ENCODE measurements at regions not wholly inside any gene's neighbourhood (a gene's known extent, or its start where the extent isn't known, plus 50 kb on each side); places are given as distances from the start of the nearest gene placed in this dataset.

DNA sequence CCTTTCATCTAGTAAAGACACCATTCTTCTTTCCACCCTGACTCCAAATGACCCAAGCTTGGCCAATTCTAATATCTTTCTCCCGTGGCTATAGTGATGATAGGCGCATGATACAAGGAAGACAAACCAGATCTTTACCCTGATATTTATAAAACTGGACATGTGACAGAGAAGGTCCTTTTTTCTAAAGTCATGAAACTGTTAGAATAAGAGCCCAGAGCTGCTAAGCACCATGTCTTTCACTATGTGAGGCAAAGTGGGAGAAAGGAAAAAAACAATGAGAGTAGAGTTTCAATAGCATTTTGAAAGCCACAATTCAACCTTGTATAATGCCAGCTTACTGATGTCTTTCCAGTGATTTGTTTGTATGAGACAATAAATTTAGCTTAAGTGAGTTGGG lies 212.4 kb downstream of the RASSF9 start:
- TF ChIP-seq, protein P1, sequence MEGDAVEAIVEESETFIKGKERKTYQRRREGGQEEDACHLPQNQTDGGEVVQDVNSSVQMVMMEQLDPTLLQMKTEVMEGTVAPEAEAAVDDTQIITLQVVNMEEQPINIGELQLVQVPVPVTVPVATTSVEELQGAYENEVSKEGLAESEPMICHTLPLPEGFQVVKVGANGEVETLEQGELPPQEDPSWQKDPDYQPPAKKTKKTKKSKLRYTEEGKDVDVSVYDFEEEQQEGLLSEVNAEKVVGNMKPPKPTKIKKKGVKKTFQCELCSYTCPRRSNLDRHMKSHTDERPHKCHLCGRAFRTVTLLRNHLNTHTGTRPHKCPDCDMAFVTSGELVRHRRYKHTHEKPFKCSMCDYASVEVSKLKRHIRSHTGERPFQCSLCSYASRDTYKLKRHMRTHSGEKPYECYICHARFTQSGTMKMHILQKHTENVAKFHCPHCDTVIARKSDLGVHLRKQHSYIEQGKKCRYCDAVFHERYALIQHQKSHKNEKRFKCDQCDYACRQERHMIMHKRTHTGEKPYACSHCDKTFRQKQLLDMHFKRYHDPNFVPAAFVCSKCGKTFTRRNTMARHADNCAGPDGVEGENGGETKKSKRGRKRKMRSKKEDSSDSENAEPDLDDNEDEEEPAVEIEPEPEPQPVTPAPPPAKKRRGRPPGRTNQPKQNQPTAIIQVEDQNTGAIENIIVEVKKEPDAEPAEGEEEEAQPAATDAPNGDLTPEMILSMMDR (IDR thresholded peaks at IDR 0.05): no peak
- TF ChIP-seq, protein P2, sequence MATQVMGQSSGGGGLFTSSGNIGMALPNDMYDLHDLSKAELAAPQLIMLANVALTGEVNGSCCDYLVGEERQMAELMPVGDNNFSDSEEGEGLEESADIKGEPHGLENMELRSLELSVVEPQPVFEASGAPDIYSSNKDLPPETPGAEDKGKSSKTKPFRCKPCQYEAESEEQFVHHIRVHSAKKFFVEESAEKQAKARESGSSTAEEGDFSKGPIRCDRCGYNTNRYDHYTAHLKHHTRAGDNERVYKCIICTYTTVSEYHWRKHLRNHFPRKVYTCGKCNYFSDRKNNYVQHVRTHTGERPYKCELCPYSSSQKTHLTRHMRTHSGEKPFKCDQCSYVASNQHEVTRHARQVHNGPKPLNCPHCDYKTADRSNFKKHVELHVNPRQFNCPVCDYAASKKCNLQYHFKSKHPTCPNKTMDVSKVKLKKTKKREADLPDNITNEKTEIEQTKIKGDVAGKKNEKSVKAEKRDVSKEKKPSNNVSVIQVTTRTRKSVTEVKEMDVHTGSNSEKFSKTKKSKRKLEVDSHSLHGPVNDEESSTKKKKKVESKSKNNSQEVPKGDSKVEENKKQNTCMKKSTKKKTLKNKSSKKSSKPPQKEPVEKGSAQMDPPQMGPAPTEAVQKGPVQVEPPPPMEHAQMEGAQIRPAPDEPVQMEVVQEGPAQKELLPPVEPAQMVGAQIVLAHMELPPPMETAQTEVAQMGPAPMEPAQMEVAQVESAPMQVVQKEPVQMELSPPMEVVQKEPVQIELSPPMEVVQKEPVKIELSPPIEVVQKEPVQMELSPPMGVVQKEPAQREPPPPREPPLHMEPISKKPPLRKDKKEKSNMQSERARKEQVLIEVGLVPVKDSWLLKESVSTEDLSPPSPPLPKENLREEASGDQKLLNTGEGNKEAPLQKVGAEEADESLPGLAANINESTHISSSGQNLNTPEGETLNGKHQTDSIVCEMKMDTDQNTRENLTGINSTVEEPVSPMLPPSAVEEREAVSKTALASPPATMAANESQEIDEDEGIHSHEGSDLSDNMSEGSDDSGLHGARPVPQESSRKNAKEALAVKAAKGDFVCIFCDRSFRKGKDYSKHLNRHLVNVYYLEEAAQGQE (IDR thresholded peaks at IDR 0.05): no peak
- TF ChIP-seq POLR2A (IDR thresholded peaks at IDR 0.05; ENCODE audit: low read length) (no peak), RARB (CRISPR knock-in tag; IDR thresholded peaks at IDR 0.05) (no peak), POLR2AphosphoS2 (conservative IDR thresholded peaks at IDR 0.05; ENCODE audit: low read length) (no peak), MAZ (IDR thresholded peaks at IDR 0.05; ENCODE audit: borderline replicate concordance, low read depth, low read length) (no peak), EP300 (IDR thresholded peaks at IDR 0.05) (no peak), RAD21 (conservative IDR thresholded peaks at IDR 0.05 in 1 of 2, IDR thresholded peaks at IDR 0.05 in 1 of 2) (no peak), HDAC2 (IDR thresholded peaks at IDR 0.05) (no peak)
- TF ChIP-seq, protein P3, sequence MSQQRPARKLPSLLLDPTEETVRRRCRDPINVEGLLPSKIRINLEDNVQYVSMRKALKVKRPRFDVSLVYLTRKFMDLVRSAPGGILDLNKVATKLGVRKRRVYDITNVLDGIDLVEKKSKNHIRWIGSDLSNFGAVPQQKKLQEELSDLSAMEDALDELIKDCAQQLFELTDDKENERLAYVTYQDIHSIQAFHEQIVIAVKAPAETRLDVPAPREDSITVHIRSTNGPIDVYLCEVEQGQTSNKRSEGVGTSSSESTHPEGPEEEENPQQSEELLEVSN (IDR thresholded peaks at IDR 0.05; ENCODE audit: borderline replicate concordance, low read depth): no peak
